Peyer's patch (tissue), 4 donors: ENCODE measurements at regions not wholly inside any gene's neighbourhood (a gene's known extent, or its start where the extent isn't known, plus 50 kb on each side); places are given as distances from the start of the nearest gene placed in this dataset.

Experiments
- POLR2A ChIP-seq, 2 donors: fragments of 450-650 bp; IDR thresholded peaks; one replicate each; pipeline ENCODE4 v1.5.1; 2017; ENCODE audit warnings: antibody characterized with exemption in 2 of 2, mild to moderate bottlenecking in 2 of 2, moderate library complexity in 2 of 2
- TF ChIP-seq, protein P1 (sequence below), 6 experiments: fragments of 450-650 bp in 4 of 6; fragments of 200-600 bp in 2 of 6; sonication (generic) in 1 of 6; IDR thresholded peaks; one replicate each; pipeline ENCODE4 v1.5.1; 2017 to 2019; ENCODE audit warnings: antibody characterized with exemption in 6 of 6, mild to moderate bottlenecking in 3 of 6, moderate library complexity in 1 of 6

DNA sequence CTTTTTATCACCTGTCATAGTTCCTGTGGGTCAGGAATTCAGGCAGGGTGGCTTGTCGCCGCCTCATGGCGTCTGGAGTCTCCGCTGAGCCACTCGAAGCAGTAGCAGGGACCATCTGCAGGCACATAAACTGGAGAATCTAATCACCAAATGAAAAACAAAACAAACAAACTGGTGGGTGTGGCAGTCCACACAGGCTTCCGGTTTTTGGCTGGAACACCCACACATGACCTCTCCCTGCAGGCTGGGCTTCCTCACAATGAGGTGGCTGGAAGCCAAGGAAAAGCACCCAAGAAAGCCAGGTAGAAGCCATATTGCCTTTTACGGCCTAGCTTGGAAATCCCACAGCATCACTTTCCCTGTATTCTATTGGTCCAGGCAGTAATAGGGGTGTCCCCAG, 197.0 kb downstream of the SYK start:
- TF ChIP-seq, protein P1, sequence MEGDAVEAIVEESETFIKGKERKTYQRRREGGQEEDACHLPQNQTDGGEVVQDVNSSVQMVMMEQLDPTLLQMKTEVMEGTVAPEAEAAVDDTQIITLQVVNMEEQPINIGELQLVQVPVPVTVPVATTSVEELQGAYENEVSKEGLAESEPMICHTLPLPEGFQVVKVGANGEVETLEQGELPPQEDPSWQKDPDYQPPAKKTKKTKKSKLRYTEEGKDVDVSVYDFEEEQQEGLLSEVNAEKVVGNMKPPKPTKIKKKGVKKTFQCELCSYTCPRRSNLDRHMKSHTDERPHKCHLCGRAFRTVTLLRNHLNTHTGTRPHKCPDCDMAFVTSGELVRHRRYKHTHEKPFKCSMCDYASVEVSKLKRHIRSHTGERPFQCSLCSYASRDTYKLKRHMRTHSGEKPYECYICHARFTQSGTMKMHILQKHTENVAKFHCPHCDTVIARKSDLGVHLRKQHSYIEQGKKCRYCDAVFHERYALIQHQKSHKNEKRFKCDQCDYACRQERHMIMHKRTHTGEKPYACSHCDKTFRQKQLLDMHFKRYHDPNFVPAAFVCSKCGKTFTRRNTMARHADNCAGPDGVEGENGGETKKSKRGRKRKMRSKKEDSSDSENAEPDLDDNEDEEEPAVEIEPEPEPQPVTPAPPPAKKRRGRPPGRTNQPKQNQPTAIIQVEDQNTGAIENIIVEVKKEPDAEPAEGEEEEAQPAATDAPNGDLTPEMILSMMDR (IDR thresholded peaks at IDR 0.05): no peak
- TF ChIP-seq POLR2A (IDR thresholded peaks at IDR 0.05): no peak
